Vagina (tissue), 2 donors: ENCODE measurements at regions not wholly inside any gene's neighbourhood (a gene's known extent, or its start where the extent isn't known, plus 50 kb on each side); places are given as distances from the start of the nearest gene placed in this dataset.

ENCODE experiments used
- DNase-seq, 2 donors: peaks; one replicate each; pipeline ENCODE4 v3.0.0-alpha.2; 2017; ENCODE audit errors: extremely low spot score in 2 of 2
- H3K27ac ChIP-seq: fragments of 200-600 bp; sonication (generic); one replicate; pipeline ENCODE4 v1.5.1; 2019
- H3K27me3 ChIP-seq: fragments of 200-600 bp; sonication (generic); one replicate; pipeline ENCODE4 v1.5.1; 2019
- H3K36me3 ChIP-seq, 2 donors: fragments of 200-600 bp; sonication (generic); one replicate each; pipeline ENCODE4 v1.5.1; 2017 to 2019
- H3K4me1 ChIP-seq: fragments of 200-600 bp; sonication (generic); one replicate; pipeline ENCODE4 v1.5.1; 2019
- H3K4me3 ChIP-seq, 2 donors: fragments of 200-600 bp; sonication (generic); 1 replicate in 1 of 2; 2 replicates in 1 of 2; pipeline ENCODE4 v1.5.1; 2016 to 2019
- H3K9me3 ChIP-seq: fragments of 200-600 bp; sonication (generic); one replicate; pipeline ENCODE4 v1.5.1; 2019
- POLR2A ChIP-seq, 2 donors: fragments of 450-650 bp; IDR thresholded peaks; one replicate each; pipeline ENCODE4 v1.6.1; 2017; ENCODE audit warnings: antibody characterized with exemption in 2 of 2, mild to moderate bottlenecking in 2 of 2, moderate library complexity in 2 of 2
- POLR2AphosphoS5 ChIP-seq, 2 donors: sonication (generic); formaldehyde crosslinking; IDR thresholded peaks; one replicate each; pipeline ENCODE4 v1.9.0; 2017; ENCODE audit warnings: antibody characterized with exemption in 2 of 2, mild to moderate bottlenecking in 2 of 2, low read depth in 1 of 2; ENCODE audit not compliant: insufficient read depth in 1 of 2
- intact Hi-C: fragments of 100-400 bp; cut with DNase I; formaldehyde crosslinking; loops from one replicate; pipeline ENCODE4 v1.15.1; 2023
- TF ChIP-seq, protein P1 (sequence below), 3 experiments: fragments of 450-650 bp in 2 of 3; fragments of 200-600 bp in 1 of 3; sonication (generic) in 1 of 3; IDR thresholded peaks; one replicate each; pipeline ENCODE4 v1.5.1; 2017 to 2019; ENCODE audit warnings: antibody characterized with exemption in 3 of 3, mild to moderate bottlenecking in 2 of 3, moderate library complexity in 2 of 3

DNA sequence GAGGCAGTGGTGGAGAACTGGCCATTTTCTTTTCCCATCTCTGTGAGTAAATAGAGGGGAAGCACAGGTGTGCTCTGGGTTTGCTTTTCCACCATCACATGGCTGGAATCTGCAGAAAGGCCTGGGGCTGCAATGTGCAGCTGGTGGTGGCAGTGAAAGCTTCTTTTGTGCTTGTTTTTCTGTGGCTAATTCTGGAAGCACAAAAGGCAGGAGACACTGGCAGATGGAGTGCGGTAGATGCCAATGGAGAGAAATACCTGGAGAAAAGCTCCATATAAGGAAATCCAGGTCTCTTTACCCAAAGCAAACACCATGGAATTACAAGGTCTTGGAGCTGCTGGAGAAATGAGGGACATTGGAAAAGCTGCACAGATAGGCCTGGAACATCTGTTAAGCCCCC lies 146.9 kb downstream of the HAPSTR1 start:
- Histone ChIP-seq H3K27ac (no peak overlapping the region), H3K9me3 (no peaks in the 10 kb centered on the region), H3K36me3 (no peaks in the 10 kb centered on the region), H3K4me3 (no peak overlapping the region), H3K27me3 (no peaks in the 10 kb centered on the region), H3K4me1 (no peaks in the 10 kb centered on the region)
- intact Hi-C loops: no loop called here
- DNase-seq: no peak
- TF ChIP-seq POLR2AphosphoS5 (IDR thresholded peaks at IDR 0.05; ENCODE audit: insufficient read depth in 1 of 2, low read depth in 1 of 2) (no peak), POLR2A (IDR thresholded peaks at IDR 0.05) (no peak)
- TF ChIP-seq, protein P1, sequence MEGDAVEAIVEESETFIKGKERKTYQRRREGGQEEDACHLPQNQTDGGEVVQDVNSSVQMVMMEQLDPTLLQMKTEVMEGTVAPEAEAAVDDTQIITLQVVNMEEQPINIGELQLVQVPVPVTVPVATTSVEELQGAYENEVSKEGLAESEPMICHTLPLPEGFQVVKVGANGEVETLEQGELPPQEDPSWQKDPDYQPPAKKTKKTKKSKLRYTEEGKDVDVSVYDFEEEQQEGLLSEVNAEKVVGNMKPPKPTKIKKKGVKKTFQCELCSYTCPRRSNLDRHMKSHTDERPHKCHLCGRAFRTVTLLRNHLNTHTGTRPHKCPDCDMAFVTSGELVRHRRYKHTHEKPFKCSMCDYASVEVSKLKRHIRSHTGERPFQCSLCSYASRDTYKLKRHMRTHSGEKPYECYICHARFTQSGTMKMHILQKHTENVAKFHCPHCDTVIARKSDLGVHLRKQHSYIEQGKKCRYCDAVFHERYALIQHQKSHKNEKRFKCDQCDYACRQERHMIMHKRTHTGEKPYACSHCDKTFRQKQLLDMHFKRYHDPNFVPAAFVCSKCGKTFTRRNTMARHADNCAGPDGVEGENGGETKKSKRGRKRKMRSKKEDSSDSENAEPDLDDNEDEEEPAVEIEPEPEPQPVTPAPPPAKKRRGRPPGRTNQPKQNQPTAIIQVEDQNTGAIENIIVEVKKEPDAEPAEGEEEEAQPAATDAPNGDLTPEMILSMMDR (IDR thresholded peaks at IDR 0.05): no peak

DNA sequence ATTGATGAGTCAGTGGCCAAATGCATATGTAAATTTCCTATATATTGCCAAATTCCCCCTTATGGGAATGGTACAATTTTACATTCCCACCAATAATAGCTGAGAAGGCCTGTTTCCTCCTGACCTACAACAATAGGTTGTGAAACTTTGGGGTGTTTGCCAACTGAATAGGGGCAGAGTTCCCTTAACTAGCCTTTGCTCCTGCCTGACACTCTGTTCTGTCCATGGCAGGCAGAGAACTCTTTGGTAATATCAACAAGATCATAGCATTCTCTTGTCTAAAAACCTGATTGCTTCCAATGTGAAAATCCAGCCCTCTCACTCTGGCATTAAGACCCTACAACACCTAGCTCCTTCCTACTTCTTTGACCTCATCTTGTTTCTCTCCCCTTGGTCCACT lies 149.7 kb downstream of the HAPSTR1 start:
- Histone ChIP-seq H3K4me3 (no peak overlapping the region), H3K27me3 (no peaks in the 10 kb centered on the region), H3K4me1 (no peaks in the 10 kb centered on the region), H3K9me3 (no peaks in the 10 kb centered on the region), H3K27ac (no peak overlapping the region), H3K36me3 (no peaks in the 10 kb centered on the region)
- DNase-seq: no peak
- intact Hi-C loops: no loop called here
- no peak for TF ChIP-seq POLR2AphosphoS5 (IDR thresholded peaks at IDR 0.05; ENCODE audit: insufficient read depth in 1 of 2, low read depth in 1 of 2)
- TF ChIP-seq POLR2A (IDR thresholded peaks at IDR 0.05): no peak
- TF ChIP-seq, protein P1 (IDR thresholded peaks at IDR 0.05): no peak

DNA sequence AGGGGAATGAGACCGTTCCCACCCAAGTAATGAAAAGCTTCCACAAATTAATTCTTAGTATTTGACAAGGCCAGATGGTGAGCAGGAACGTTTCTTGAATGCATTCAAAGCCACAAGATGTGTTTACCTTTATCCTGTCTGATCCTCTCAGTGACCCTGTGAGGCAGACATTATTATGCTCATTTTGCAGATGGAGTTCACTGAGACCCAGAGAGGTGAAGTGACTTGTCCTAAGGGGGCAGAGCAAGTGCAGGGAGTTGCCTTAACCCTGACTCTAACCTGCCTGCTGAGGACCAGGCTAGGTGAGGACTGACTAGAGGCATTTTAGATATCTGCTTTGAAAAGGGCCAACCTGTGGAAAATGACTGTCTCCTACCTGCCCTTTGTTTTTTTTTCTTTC lies 156.7 kb downstream of the HAPSTR1 start:
- no peak overlapping the region for H3K4me3 ChIP-seq
- intact Hi-C loops: no loop called here
- DNase-seq: no peak
- H3K4me1 ChIP-seq: no peaks in the 10 kb centered on the region
- no peak overlapping the region for H3K27ac ChIP-seq
- TF ChIP-seq POLR2A (IDR thresholded peaks at IDR 0.05) (no peak), POLR2AphosphoS5 (IDR thresholded peaks at IDR 0.05; ENCODE audit: insufficient read depth in 1 of 2, low read depth in 1 of 2) (no peak)
- TF ChIP-seq, protein P1 (IDR thresholded peaks at IDR 0.05): no peak
- no peaks in the 10 kb centered on the region for H3K36me3 ChIP-seq
- no peaks in the 10 kb centered on the region for H3K27me3 ChIP-seq
- no peaks in the 10 kb centered on the region for H3K9me3 ChIP-seq

DNA sequence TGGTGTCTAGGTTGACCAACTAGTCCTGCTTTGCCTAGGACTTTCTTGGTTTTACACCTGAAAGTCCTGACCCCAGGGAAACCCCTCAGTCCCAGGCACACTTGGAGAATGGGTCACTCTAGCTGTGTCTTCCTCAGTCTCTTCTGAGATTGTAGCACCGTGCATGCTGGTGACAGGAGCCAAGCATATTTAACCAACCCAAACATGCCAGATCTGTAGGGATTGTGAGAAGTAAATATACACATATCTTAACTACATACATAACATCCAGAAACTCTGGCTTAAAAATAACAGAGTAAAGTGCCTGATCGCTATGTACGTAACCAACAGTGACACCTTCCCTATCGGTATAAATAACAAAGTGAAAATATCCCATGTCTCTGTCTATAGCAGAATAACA lies 158.1 kb downstream of the HAPSTR1 start:
- DNase-seq: no peak
- no peaks in the 10 kb centered on the region for H3K4me1 ChIP-seq
- H3K36me3 ChIP-seq: no peaks in the 10 kb centered on the region
- no peak overlapping the region for H3K27ac ChIP-seq
- no peak overlapping the region for H3K4me3 ChIP-seq
- TF ChIP-seq POLR2A (IDR thresholded peaks at IDR 0.05) (no peak), POLR2AphosphoS5 (IDR thresholded peaks at IDR 0.05; ENCODE audit: insufficient read depth in 1 of 2, low read depth in 1 of 2) (no peak)
- TF ChIP-seq, protein P1 (IDR thresholded peaks at IDR 0.05): no peak
- H3K9me3 ChIP-seq: no peaks in the 10 kb centered on the region
- H3K27me3 ChIP-seq: no peaks in the 10 kb centered on the region
- intact Hi-C loops: no loop called here

DNA sequence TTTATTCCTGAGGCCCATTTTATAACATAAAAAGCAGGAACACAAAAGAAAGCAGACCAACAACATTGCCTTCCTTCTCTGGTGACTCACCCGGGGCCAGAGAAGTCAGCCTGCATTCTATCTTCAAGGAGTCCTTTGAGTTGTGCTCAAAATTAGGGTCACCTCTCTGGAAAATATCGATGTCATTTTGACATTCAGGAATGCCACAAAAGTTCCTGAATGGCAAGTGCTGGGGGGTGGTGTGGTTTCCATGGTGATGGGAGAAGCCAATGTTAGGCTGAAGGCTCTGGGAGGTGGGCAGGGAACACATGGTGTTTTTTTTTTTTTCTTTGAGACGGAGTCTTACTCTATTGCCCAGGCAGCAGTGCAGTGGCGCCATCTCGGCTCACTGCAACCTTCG lies 159.6 kb downstream of the HAPSTR1 start:
- H3K9me3 ChIP-seq: no peaks in the 10 kb centered on the region
- H3K27me3 ChIP-seq: no peaks in the 10 kb centered on the region
- H3K4me3 ChIP-seq: no peak overlapping the region
- no peak for DNase-seq
- intact Hi-C loops: no loop called here
- no peaks in the 10 kb centered on the region for H3K4me1 ChIP-seq
- no peaks in the 10 kb centered on the region for H3K36me3 ChIP-seq
- H3K27ac ChIP-seq: no peak overlapping the region
- no peak for TF ChIP-seq POLR2A (IDR thresholded peaks at IDR 0.05)
- TF ChIP-seq POLR2AphosphoS5 (IDR thresholded peaks at IDR 0.05; ENCODE audit: insufficient read depth in 1 of 2, low read depth in 1 of 2): no peak
- TF ChIP-seq, protein P1 (IDR thresholded peaks at IDR 0.05): no peak
